Loucy (cell line): ENCODE measurements at regions not wholly inside any gene's neighbourhood (a gene's known extent, or its start where the extent isn't known, plus 50 kb on each side); places are given as distances from the start of the nearest gene placed in this dataset.

ENCODE experiments used
- H2AFZ ChIP-seq: fragments of 200-600 bp; sonication (generic); 2 replicates; pipeline ENCODE4 v1.6.0; 2016; ENCODE audit warnings: antibody characterized with exemption, mild to moderate bottlenecking, low read length, moderate library complexity
- H3F3A ChIP-seq: fragments of 200-600 bp; 2 replicates; pipeline ENCODE4 v1.6.0; 2016; ENCODE audit warnings: antibody characterized with exemption, low read depth, mild to moderate bottlenecking
- H3K27me3 ChIP-seq: fragments of 200-600 bp; sonication (generic); 2 replicates; pipeline ENCODE4 v1.6.1; 2014; ENCODE audit warnings: low read length, mild to moderate bottlenecking; ENCODE audit not compliant: insufficient read depth, poor library complexity, severe bottlenecking
- H3K36me3 ChIP-seq: fragments of 200-600 bp; sonication (generic); 2 replicates; pipeline ENCODE4 v1.6.1; 2016; ENCODE audit warnings: low read length; ENCODE audit not compliant: insufficient read depth
- H3K4me1 ChIP-seq: fragments of 200-600 bp; sonication (generic); 2 replicates; pipeline ENCODE4 v1.5.1; 2014; ENCODE audit warnings: low read length, mild to moderate bottlenecking; ENCODE audit not compliant: insufficient read depth, poor library complexity, severe bottlenecking
- H3K4me2 ChIP-seq: fragments of 200-600 bp; sonication (generic); 2 replicates; pipeline ENCODE4 v1.6.0; 2014; ENCODE audit warnings: antibody characterized with exemption, low read length, low read depth, mild to moderate bottlenecking; ENCODE audit not compliant: poor library complexity, severe bottlenecking
- H3K4me3 ChIP-seq: fragments of 200-600 bp; sonication (generic); 2 replicates; pipeline ENCODE4 v1.5.1; 2014; ENCODE audit warnings: low read length, mild to moderate bottlenecking, mixed read lengths; ENCODE audit not compliant: poor library complexity, severe bottlenecking
- H3K79me2 ChIP-seq: fragments of 200-600 bp; sonication (generic); 2 replicates; pipeline ENCODE4 v1.6.1; 2014; ENCODE audit warnings: low read length; ENCODE audit not compliant: insufficient read depth
- H3K9ac ChIP-seq: fragments of 200-600 bp; sonication (generic); 2 replicates; pipeline ENCODE4 v1.6.0; 2014; ENCODE audit warnings: mild to moderate bottlenecking, low read depth, low read length, moderate library complexity; ENCODE audit not compliant: poor library complexity, severe bottlenecking
- H3K9me2 ChIP-seq: fragments of 200-600 bp; sonication (generic); replicated peaks from 2 replicates; pipeline ENCODE4 v1.6.1; 2016; ENCODE audit warnings: low read depth, low read length, mixed read lengths
- H3K9me3 ChIP-seq: fragments of 200-600 bp; sonication (generic); 2 replicates; pipeline ENCODE4 v1.6.1; 2014; ENCODE audit warnings: mild to moderate bottlenecking, antibody characterized with exemption, low read length, low read depth; ENCODE audit not compliant: insufficient read depth
- H4K20me1 ChIP-seq: fragments of 200-600 bp; sonication (generic); 2 replicates; pipeline ENCODE4 v1.6.0; 2014; ENCODE audit warnings: antibody characterized with exemption, low read length, mild to moderate bottlenecking; ENCODE audit not compliant: insufficient read depth, poor library complexity, severe bottlenecking
- EZH2phosphoT487 ChIP-seq: fragments of 200-600 bp; IDR thresholded peaks from 2 replicates; pipeline ENCODE4 v1.6.1; 2018; ENCODE audit warnings: antibody characterized with exemption, mild to moderate bottlenecking, moderate library complexity, borderline replicate concordance
- TF ChIP-seq, protein P1 (sequence below): fragments of 200-600 bp; sonication (generic); conservative IDR thresholded peaks from 2 replicates; pipeline ENCODE4 v1.5.1; 2014; ENCODE audit warnings: mild to moderate bottlenecking, antibody characterized with exemption, low read length

DNA sequence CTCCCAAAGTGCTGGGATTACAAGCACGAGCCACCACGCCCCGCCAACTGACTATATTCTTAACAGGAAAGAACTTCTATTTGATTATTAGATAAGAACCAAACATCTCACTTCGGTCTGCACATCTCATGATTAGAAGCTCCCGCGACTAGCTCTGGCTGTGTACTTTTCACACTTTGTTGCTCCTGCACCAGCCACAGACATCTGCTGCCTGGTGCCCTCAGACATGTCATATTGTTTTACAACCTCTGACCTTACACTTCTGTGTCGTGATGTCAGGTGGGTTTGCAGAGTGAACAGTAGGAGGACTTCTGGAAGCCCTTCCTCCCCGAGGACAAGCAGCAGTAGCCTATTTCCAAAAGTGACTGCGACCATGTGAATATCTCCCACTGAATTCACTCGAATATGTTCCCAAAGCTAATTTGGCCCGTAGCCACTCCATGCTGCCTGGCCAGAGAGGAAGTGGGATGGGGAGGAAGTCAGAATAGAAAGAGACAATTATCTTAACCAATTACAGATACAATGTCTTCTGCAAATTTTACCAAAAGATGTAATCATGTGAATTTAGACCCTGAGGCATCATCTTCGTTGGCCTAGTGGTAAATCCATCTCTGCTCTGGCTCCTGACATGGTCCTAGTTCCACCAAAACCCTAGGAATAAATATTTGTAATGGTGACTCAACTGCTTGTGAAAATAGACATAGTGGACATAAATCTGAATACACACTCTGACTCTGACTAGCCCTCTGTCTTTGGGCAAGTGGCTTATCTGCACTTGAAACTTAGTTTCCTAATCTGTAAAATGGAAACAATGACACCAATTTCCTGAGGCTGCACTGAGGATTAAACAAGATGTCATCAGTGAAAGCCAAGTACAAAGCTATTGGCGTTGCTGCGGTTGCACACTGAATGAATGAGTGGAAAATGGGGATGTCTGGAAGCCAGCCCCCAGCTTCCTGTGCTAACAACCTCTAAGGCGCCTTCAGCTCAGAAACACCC is 406.1 kb downstream of the LRATD1 start:
- Histone ChIP-seq H3K36me3 (no peaks in the 10 kb centered on the region), H3F3A (peaks cover 6% of the 10 kb centered on the region; the same call in 1 of the 2 replicates), H3K27me3 (no peaks in the 10 kb centered on the region), H3K9me2 (no peaks in the 10 kb centered on the region), H2AFZ (0 out of 2 replicates have a peak overlapping the region, but pooled peaks have one; percentile 11), H3K4me3 (no peak overlapping the region), H3K9ac (no peak overlapping the region), H4K20me1 (no peaks in the 10 kb centered on the region), H3K4me2 (peak overlapping the region; percentile 15), H3K9me3 (no peaks in the 10 kb centered on the region), H3K79me2 (no peaks in the 10 kb centered on the region), H3K4me1 (peaks cover 30% of the 10 kb centered on the region)
- TF ChIP-seq EZH2phosphoT487 = no peak
- TF ChIP-seq, protein P1, sequence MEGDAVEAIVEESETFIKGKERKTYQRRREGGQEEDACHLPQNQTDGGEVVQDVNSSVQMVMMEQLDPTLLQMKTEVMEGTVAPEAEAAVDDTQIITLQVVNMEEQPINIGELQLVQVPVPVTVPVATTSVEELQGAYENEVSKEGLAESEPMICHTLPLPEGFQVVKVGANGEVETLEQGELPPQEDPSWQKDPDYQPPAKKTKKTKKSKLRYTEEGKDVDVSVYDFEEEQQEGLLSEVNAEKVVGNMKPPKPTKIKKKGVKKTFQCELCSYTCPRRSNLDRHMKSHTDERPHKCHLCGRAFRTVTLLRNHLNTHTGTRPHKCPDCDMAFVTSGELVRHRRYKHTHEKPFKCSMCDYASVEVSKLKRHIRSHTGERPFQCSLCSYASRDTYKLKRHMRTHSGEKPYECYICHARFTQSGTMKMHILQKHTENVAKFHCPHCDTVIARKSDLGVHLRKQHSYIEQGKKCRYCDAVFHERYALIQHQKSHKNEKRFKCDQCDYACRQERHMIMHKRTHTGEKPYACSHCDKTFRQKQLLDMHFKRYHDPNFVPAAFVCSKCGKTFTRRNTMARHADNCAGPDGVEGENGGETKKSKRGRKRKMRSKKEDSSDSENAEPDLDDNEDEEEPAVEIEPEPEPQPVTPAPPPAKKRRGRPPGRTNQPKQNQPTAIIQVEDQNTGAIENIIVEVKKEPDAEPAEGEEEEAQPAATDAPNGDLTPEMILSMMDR = no peak

DNA sequence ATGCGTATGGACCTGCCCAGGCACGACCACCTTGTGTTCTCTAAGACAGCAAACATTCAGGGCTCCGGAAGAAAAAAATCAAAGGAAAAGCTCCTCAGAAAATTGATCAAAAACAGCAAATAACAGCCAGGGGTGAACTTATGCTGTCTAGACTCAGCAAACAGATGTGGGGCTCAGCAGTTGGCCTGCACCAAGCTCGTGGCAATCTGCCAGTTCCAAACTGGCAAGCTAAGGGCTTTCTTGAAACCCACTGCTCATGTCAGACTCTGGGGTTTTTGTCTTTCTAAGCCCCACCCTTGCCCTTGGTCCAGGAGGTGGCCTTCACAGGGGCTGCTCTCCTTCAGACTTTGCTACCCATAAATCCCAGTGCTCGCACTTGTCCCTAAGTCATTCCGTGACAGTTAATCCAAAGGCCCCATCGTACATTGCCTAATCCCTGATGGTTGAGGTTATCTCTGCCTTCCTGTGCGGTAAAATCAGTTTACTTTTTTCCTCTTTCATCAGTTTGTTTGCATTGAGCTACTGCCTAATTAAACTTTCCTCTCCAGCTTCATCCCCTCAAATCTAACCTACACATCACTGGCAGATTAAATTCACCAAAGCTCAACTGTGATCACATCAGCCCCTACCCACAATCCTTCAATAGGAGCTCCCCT is 408.0 kb downstream of the LRATD1 start:
- no peaks in the 10 kb centered on the region for H3K79me2 ChIP-seq
- H3K27me3 ChIP-seq = no peaks in the 10 kb centered on the region
- peaks cover 17% of the 10 kb centered on the region for H3K4me1 ChIP-seq
- H3K4me3 ChIP-seq = no peak overlapping the region
- no peaks in the 10 kb centered on the region for H3K36me3 ChIP-seq
- H2AFZ ChIP-seq = no peak overlapping the region
- no peak for TF ChIP-seq EZH2phosphoT487
- TF ChIP-seq, protein P1 = no peak
- no peak overlapping the region for H3K4me2 ChIP-seq
- H3K9me3 ChIP-seq = no peaks in the 10 kb centered on the region
- H3K9me2 ChIP-seq = no peaks in the 10 kb centered on the region
- no peaks in the 10 kb centered on the region for H4K20me1 ChIP-seq
- no peak overlapping the region for H3K9ac ChIP-seq
- peaks cover 6% of the 10 kb centered on the region; the same call in 1 of the 2 replicates for H3F3A ChIP-seq

DNA sequence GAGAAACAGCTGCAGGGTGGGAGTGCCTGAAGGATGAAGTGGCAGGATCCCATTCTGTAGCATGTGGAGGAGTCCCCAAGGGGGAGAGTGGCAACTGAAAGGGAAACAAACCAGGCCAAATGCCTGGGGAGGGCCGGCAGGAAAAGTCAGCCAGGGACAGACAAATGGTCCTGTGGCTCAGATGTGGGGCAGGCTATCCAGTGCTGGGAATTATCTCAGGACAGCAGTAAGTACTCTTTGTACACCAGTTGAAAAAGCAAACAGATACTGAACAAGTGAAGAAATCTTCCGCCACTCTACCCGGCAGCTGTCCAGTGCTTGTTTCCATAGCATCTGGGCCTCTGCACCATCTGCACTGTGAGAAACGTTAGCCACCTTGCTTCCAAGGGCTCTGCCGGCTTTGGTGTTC is 408.9 kb downstream of the LRATD1 start:
- Histone ChIP-seq H3K79me2 (no peaks in the 10 kb centered on the region), H3K36me3 (no peaks in the 10 kb centered on the region), H3F3A (peaks cover 6% of the 10 kb centered on the region; the same call in 1 of the 2 replicates), H2AFZ (no peak overlapping the region), H3K9ac (no peak overlapping the region), H3K9me2 (no peaks in the 10 kb centered on the region), H3K4me1 (peaks cover 17% of the 10 kb centered on the region), H3K27me3 (no peaks in the 10 kb centered on the region), H3K4me3 (no peak overlapping the region), H3K9me3 (no peaks in the 10 kb centered on the region), H4K20me1 (no peaks in the 10 kb centered on the region), H3K4me2 (no peak overlapping the region)
- TF ChIP-seq, protein P1 = no peak
- no peak for TF ChIP-seq EZH2phosphoT487
